Activated CD4-positive, alpha-beta T cell treated with anti-CD3 and anti-CD28 coated beads, Interleukin-2, amount 10 ng/mL, durations not matched to agents 24 days and 14 days (primary cell): ENCODE measurements at regions not wholly inside any gene's neighbourhood (a gene's known extent, or its start where the extent isn't known, plus 50 kb on each side); places are given as distances from the start of the nearest gene placed in this dataset.

ENCODE experiments used
- DNase-seq: peaks from one replicate; pipeline ENCODE4 v3.0.0; 2022
- H3K27ac Mint-ChIP-seq: one replicate; pipeline ENCODE4 v1.8.0; 2022; ENCODE audit warnings: mild to moderate bottlenecking, mixed read lengths
- H3K27me3 Mint-ChIP-seq: one replicate; pipeline ENCODE4 v1.8.0; 2022; ENCODE audit warnings: mixed read lengths
- H3K36me3 Mint-ChIP-seq: one replicate; pipeline ENCODE4 v1.8.0; 2022; ENCODE audit warnings: low read depth, mild to moderate bottlenecking, mixed read lengths
- H3K4me1 Mint-ChIP-seq: one replicate; pipeline ENCODE4 v1.8.0; 2021; ENCODE audit warnings: mixed read lengths
- H3K4me3 Mint-ChIP-seq: one replicate; pipeline ENCODE4 v1.8.0; 2022; ENCODE audit warnings: mild to moderate bottlenecking, moderate library complexity, mixed read lengths
- H3K9me3 Mint-ChIP-seq: one replicate; pipeline ENCODE4 v1.8.0; 2021; ENCODE audit warnings: mixed read lengths
- intact Hi-C: fragments of 100-400 bp; cut with micrococcal nuclease; formaldehyde crosslinking; loops from one replicate; pipeline ENCODE4 v1.15.1; 2023

GRCh38 chr21:27393726-27394125 is 426.8 kb upstream of the ADAMTS5 start:
- no peak for DNase-seq
- no peak overlapping the region for H3K4me3 Mint-ChIP-seq
- H3K27ac Mint-ChIP-seq = no peak overlapping the region
- H3K27me3 Mint-ChIP-seq = no peaks in the 10 kb centered on the region
- H3K4me1 Mint-ChIP-seq = no peaks in the 10 kb centered on the region
- H3K36me3 Mint-ChIP-seq = no peaks in the 10 kb centered on the region
- intact Hi-C loops = no loop called here
- no peaks in the 10 kb centered on the region for H3K9me3 Mint-ChIP-seq

GRCh38 chr21:27391990-27392389 is 425.1 kb upstream of the ADAMTS5 start:
- DNase-seq = no peak
- no peaks in the 10 kb centered on the region for H3K27me3 Mint-ChIP-seq
- no peaks in the 10 kb centered on the region for H3K9me3 Mint-ChIP-seq
- H3K27ac Mint-ChIP-seq = no peak overlapping the region
- H3K4me3 Mint-ChIP-seq = no peak overlapping the region
- no peaks in the 10 kb centered on the region for H3K4me1 Mint-ChIP-seq
- no peaks in the 10 kb centered on the region for H3K36me3 Mint-ChIP-seq
- intact Hi-C loops = no loop called here

- Mint-ChIP-seq H3K27me3 (no peaks in the 10 kb centered on the region), H3K4me1 (no peaks in the 10 kb centered on the region), H3K36me3 (no peaks in the 10 kb centered on the region), H3K27ac (no peak overlapping the region), H3K9me3 (no peaks in the 10 kb centered on the region), H3K4me3 (no peak overlapping the region)
- no peak for DNase-seq
- intact Hi-C loops = no loop called here
Observed at GRCh38 chr21:27390384-27390783, 423.5 kb upstream of the ADAMTS5 start.

GRCh38 chr21:27388825-27389224 is 421.9 kb upstream of the ADAMTS5 start:
- Mint-ChIP-seq H3K4me3 (no peak overlapping the region), H3K27me3 (no peaks in the 10 kb centered on the region), H3K4me1 (no peaks in the 10 kb centered on the region), H3K27ac (no peak overlapping the region), H3K36me3 (no peaks in the 10 kb centered on the region), H3K9me3 (no peaks in the 10 kb centered on the region)
- intact Hi-C loops = no loop called here
- no peak for DNase-seq

- H3K4me3 Mint-ChIP-seq = no peak overlapping the region
- no peaks in the 10 kb centered on the region for H3K4me1 Mint-ChIP-seq
- H3K36me3 Mint-ChIP-seq = no peaks in the 10 kb centered on the region
- no peaks in the 10 kb centered on the region for H3K9me3 Mint-ChIP-seq
- DNase-seq = no peak
- intact Hi-C loops = no loop called here
- no peaks in the 10 kb centered on the region for H3K27me3 Mint-ChIP-seq
- no peak overlapping the region for H3K27ac Mint-ChIP-seq
Observed at GRCh38 chr21:27382404-27382803, 415.5 kb upstream of the ADAMTS5 start.

- intact Hi-C loops = no loop called here
- H3K27ac Mint-ChIP-seq = no peak overlapping the region
- no peak overlapping the region for H3K4me3 Mint-ChIP-seq
Observed at GRCh38 chr21:27380303-27380702, 413.4 kb upstream of the ADAMTS5 start.

GRCh38 chr21:27379354-27379753 is 412.5 kb upstream of the ADAMTS5 start:
- Mint-ChIP-seq H3K27me3 (no peaks in the 10 kb centered on the region), H3K9me3 (no peaks in the 10 kb centered on the region), H3K27ac (no peak overlapping the region), H3K4me1 (no peaks in the 10 kb centered on the region), H3K36me3 (no peaks in the 10 kb centered on the region), H3K4me3 (no peak overlapping the region)
- no peak for DNase-seq
- intact Hi-C loops = no loop called here

More at GRCh38 chr21:27380303-27380702, 413.4 kb upstream of the ADAMTS5 start:
- Mint-ChIP-seq H3K9me3 (no peaks in the 10 kb centered on the region), H3K27me3 (no peaks in the 10 kb centered on the region), H3K4me1 (no peaks in the 10 kb centered on the region), H3K36me3 (no peaks in the 10 kb centered on the region)
- no peak for DNase-seq

DNA sequence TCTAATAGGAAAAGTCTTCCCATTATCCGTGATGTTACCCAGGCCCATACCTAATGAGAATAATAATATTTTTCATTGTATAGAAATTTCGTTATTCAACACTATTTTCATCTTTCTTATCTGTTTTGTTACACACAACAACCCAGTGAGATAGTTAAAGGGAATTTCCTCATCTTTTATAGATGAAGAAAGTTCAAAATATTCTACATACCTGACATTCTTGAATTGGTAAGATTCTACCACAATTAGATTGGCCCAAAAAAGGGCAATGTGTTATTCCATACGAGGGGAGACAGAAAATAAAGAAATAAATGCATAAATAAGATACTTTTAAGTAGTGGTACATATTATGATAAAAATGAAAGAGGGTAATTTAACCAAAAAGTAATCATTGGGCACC is 405.5 kb upstream of the ADAMTS5 start:
- no peaks in the 10 kb centered on the region for H3K9me3 Mint-ChIP-seq
- no peak overlapping the region for H3K4me3 Mint-ChIP-seq
- H3K27ac Mint-ChIP-seq = no peak overlapping the region
- no peak for DNase-seq
- no peaks in the 10 kb centered on the region for H3K36me3 Mint-ChIP-seq
- H3K4me1 Mint-ChIP-seq = no peaks in the 10 kb centered on the region
- intact Hi-C loops = no loop called here
- no peaks in the 10 kb centered on the region for H3K27me3 Mint-ChIP-seq

DNA sequence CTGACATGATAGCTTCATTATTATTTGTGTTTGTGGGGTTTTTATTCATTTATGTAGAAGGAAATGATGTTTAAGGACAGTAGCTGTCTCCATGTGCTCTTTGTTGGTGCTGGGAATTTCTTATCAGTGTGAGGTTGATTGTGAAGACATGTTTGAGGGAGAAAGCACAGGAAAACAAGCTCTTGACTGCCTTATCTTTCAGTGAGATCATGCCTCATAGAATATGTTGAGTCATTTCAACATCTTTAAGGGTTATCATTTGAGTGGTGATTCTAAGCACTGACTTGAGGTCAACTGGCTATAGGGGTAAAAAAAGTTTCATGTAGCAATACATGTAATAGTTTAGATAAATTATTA is 405.1 kb upstream of the ADAMTS5 start:
- H3K9me3 Mint-ChIP-seq = no peaks in the 10 kb centered on the region
- intact Hi-C loops = no loop called here
- no peak for DNase-seq
- H3K4me3 Mint-ChIP-seq = no peak overlapping the region
- H3K27me3 Mint-ChIP-seq = no peaks in the 10 kb centered on the region
- no peaks in the 10 kb centered on the region for H3K36me3 Mint-ChIP-seq
- no peak overlapping the region for H3K27ac Mint-ChIP-seq
- H3K4me1 Mint-ChIP-seq = no peaks in the 10 kb centered on the region

DNA sequence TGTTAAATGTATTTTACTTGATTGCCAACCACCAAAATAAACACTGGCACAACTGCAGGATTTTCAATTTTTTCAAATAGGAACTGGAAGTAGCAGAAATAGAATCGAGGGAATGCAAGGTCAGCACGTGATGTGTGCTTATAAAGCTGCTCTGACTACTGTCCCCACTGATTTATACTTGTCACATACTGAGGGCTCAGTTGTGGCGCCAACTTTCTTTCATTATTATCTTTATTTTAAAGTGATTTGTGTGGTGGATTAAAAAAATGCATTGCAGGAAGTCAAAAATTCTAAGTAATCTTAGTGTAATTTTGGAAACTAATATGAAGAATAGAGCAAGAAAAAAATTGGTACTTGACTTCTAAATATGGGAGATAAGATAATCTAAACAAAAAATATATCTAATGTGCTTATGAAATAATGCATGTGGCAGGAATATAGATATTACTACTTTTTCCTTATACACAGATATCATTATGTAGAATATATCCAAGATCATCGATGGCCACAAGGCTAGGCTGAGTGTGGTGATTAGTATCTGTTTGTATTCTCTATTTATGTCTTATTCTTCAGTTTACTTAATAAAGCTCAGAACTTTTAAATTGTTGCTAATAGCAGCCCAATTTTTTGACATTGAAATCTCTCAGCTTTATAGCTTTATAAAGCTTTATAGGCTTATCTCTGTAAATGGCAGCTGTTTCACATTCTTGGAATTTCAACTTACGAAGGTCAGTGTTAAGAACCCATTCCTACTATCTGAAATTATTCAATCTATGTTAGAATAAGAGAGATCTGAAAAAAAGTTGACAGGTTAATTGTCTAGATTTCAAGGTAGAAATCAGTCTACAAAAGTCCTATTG is 404.5 kb upstream of the ADAMTS5 start:
- H3K4me3 Mint-ChIP-seq = no peak overlapping the region

DNA sequence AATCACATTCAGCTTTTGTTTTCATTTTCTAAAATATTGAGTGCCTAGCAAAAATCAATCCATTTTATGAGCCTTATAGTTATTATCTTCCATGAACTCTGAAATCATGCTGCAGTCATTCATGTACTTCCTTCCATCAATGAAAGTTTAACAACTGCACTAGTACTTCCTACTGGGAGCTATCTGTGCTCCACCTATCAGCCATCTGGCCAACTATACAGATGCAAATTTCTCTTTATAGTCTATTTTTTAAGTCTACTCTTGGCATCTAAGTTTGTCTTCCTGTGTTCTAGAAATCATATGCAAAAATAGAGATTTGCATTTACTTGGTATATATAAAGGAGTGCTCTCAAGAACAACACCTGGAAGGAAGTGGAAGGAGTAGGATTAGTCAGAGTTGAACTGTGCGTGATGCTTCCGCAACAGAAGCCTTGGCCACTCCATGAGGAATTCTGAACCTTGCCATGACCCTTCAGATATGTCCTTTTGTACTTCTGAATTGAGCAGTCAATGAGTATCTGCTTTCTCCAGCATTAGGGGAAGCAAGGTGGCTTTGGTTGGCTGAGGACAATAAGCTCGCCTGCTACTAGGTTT is 403.2 kb upstream of the ADAMTS5 start:
- Mint-ChIP-seq H3K4me1 (no peaks in the 10 kb centered on the region), H3K27me3 (no peaks in the 10 kb centered on the region), H3K4me3 (no peak overlapping the region), H3K9me3 (no peaks in the 10 kb centered on the region), H3K36me3 (no peaks in the 10 kb centered on the region), H3K27ac (no peak overlapping the region)
- DNase-seq = no peak
- intact Hi-C loops = no loop called here

More for the DNA sequence above, 404.5 kb upstream of the ADAMTS5 start:
- no peaks in the 10 kb centered on the region for H3K36me3 Mint-ChIP-seq
- DNase-seq = no peak
- H3K27ac Mint-ChIP-seq = no peak overlapping the region
- H3K27me3 Mint-ChIP-seq = no peaks in the 10 kb centered on the region
- no peaks in the 10 kb centered on the region for H3K4me1 Mint-ChIP-seq
- no peaks in the 10 kb centered on the region for H3K9me3 Mint-ChIP-seq
- intact Hi-C loops = no loop called here

GRCh38 chr21:27369234-27369633 is 402.3 kb upstream of the ADAMTS5 start:
- DNase-seq = no peak

GRCh38 chr21:27366646-27367235 is 399.9 kb upstream of the ADAMTS5 start:
- Mint-ChIP-seq H3K36me3 (no peaks in the 10 kb centered on the region), H3K4me1 (no peaks in the 10 kb centered on the region), H3K9me3 (no peaks in the 10 kb centered on the region), H3K27me3 (no peaks in the 10 kb centered on the region), H3K27ac (no peak overlapping the region), H3K4me3 (no peak overlapping the region)
- no peak for DNase-seq
- intact Hi-C loops = no loop called here

More at GRCh38 chr21:27369234-27369633, 402.3 kb upstream of the ADAMTS5 start:
- Mint-ChIP-seq H3K36me3 (no peaks in the 10 kb centered on the region), H3K9me3 (no peaks in the 10 kb centered on the region), H3K4me3 (no peak overlapping the region), H3K27ac (no peak overlapping the region), H3K27me3 (no peaks in the 10 kb centered on the region), H3K4me1 (no peaks in the 10 kb centered on the region)
- intact Hi-C loops = no loop called here

DNA sequence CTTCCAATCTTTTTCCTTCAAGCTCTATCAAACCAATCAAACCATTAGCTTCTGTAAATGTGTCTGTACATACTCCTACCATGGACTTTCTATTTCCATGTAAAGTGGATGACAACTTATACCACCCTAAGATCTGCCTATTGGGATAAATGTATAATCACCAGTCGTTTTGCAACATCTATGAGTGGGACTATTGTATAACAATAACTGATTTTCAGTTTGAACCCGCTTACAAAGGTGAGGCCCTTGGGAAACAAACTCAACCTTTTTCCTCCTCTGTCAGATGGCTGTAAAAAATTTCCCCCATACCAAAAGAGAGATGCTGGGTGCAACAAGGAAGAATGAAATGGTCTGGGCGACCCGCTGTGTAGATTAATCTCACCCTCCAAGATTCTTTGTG is 399.1 kb upstream of the ADAMTS5 start:
- intact Hi-C loops = no loop called here
- no peaks in the 10 kb centered on the region for H3K4me1 Mint-ChIP-seq
- H3K36me3 Mint-ChIP-seq = no peaks in the 10 kb centered on the region
- no peak for DNase-seq
- no peaks in the 10 kb centered on the region for H3K27me3 Mint-ChIP-seq
- H3K27ac Mint-ChIP-seq = no peak overlapping the region
- H3K4me3 Mint-ChIP-seq = no peak overlapping the region
- H3K9me3 Mint-ChIP-seq = no peaks in the 10 kb centered on the region
